ENCODE measurements at regions not wholly inside any gene's neighbourhood (a gene's known extent, or its start where the extent isn't known, plus 50 kb on each side); places are given as distances from the start of the nearest gene placed in this dataset.

DNA sequence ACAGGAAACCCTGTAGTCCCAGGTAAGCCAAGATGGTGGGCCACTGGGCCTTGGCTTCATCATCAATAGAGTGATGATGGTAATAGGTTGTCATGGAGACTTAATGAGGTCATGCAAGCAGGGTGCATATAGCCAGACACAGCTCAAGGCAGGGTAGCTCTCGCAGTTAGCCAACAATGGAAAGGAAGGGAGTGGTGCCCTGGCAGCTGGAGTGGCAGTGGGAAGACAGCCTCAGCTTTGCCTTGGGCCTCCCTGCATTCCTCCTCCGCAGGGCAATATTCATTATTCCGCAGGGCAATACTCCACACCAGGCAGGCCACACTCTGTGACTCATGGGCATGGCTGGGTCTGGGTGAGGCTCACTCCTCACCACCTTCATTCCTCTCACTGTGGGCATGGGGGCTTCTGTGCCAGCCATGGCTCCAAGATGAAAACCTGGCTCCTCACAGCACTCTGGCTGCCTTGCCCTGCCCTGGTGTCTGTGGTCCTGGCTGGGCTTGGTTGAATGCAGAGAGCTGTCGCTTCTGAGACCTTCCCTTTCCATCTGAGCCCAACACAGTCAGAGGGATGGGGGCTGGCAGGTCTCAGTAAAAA lies 163.1 kb upstream of the PMEPA1 start:
- BruUV-seq (replicated peaks), result no TSS peak
- H3K4me3 ChIP-seq, result no peak overlapping the region
- no peaks in the 10 kb centered on the region for H3K36me3 ChIP-seq (ENCODE audit: control insufficient read depth in 2 of 2, insufficient read depth in 2 of 2, low read length in 1 of 2)
- no peaks in the 10 kb centered on the region for H4K20me1 ChIP-seq (ENCODE audit: control insufficient read depth, insufficient read depth)
- ATAC-seq, result no peak
- H2AFZ ChIP-seq (ENCODE audit: control insufficient read depth, low read depth, low read length), result no peak overlapping the region
- FAIRE-seq, result no peak
- H3K9ac ChIP-seq (ENCODE audit: control insufficient read depth, insufficient read depth, low read length), result no peak overlapping the region
- H3K4me2 ChIP-seq (ENCODE audit: control insufficient read depth, insufficient read depth), result no peak overlapping the region
- ChIA-PET POLR2A (no interaction called here), RAD21 (ENCODE audit: unreplicated experiment) (no interaction called here), CTCF (no interaction called here), SMC1A (ENCODE audit: uncharacterized antibody, unreplicated experiment) (no interaction called here)
- no peaks in the 10 kb centered on the region for H3K4me1 ChIP-seq (ENCODE audit: control insufficient read depth, insufficient read depth, low read length)
- in situ Hi-C loops (cut with MboI), result no loop called here
- WGBS (ENCODE audit: insufficient coverage, insufficient replicate concordance, low lambda C conversion rate, missing lambda C conversion rate), result 40% methylated on average over 4 of the region's 4 CpGs
- intact Hi-C loops (cut with micrococcal nuclease; ENCODE audit: unreplicated experiment), result no loop called here
- H3K79me2 ChIP-seq (ENCODE audit: control insufficient read depth, insufficient read depth, low read length), result no peaks in the 10 kb centered on the region
- no peak overlapping the region for H3K27ac ChIP-seq (ENCODE audit: control insufficient read depth, insufficient read depth)
- no peak for DNase-seq (ENCODE audit: low read depth, low spot score)
- TF ChIP-seq EP300 (IDR thresholded peaks at IDR 0.05; ENCODE audit: borderline replicate concordance in 1 of 2, control insufficient read depth in 1 of 2, low read depth in 2 of 2, low read length in 2 of 2), result no peak
- TF ChIP-seq NFXL1 (IDR thresholded peaks at IDR 0.05; ENCODE audit: borderline replicate concordance), result no peak
- TF ChIP-seq, protein P1, sequence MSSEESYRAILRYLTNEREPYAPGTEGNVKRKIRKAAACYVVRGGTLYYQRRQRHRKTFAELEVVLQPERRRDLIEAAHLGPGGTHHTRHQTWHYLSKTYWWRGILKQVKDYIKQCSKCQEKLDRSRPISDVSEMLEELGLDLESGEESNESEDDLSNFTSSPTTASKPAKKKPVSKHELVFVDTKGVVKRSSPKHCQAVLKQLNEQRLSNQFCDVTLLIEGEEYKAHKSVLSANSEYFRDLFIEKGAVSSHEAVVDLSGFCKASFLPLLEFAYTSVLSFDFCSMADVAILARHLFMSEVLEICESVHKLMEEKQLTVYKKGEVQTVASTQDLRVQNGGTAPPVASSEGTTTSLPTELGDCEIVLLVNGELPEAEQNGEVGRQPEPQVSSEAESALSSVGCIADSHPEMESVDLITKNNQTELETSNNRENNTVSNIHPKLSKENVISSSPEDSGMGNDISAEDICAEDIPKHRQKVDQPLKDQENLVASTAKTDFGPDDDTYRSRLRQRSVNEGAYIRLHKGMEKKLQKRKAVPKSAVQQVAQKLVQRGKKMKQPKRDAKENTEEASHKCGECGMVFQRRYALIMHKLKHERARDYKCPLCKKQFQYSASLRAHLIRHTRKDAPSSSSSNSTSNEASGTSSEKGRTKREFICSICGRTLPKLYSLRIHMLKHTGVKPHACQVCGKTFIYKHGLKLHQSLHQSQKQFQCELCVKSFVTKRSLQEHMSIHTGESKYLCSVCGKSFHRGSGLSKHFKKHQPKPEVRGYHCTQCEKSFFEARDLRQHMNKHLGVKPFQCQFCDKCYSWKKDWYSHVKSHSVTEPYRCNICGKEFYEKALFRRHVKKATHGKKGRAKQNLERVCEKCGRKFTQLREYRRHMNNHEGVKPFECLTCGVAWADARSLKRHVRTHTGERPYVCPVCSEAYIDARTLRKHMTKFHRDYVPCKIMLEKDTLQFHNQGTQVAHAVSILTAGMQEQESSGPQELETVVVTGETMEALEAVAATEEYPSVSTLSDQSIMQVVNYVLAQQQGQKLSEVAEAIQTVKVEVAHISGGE (CRISPR knock-in tag; IDR thresholded peaks at IDR 0.05), result no peak
- TF ChIP-seq ZZZ3 (IDR thresholded peaks at IDR 0.05; ENCODE audit: control insufficient read depth, insufficient read length, low read depth), result no peak
- TF ChIP-seq MYC (IDR thresholded peaks at IDR 0.05; ENCODE audit: insufficient read depth, insufficient read length, insufficient replicate concordance, low read length, severe bottlenecking), result no peak
- no peak for TF ChIP-seq ZSCAN29 (IDR thresholded peaks at IDR 0.05)
- peaks cover 0 to 2% of the 10 kb centered on the region in 2 experiments; a peak in 2 of 4 replicates for H3K27me3 ChIP-seq (replicated peaks in 1 of 2; ENCODE audit: control insufficient read depth in 2 of 2, insufficient read depth in 2 of 2, low read length in 1 of 2)
- H3K9me3 ChIP-seq (replicated peaks; ENCODE audit: control insufficient read depth, insufficient read depth, low read length), result no peaks in the 10 kb centered on the region; the same call in 2 of the 3 replicates

Data from GM12878 (cell line).